A204.1 (cell line): ENCODE measurements at regions not wholly inside any gene's neighbourhood (a gene's known extent, or its start where the extent isn't known, plus 50 kb on each side); places are given as distances from the start of the nearest gene placed in this dataset.

ENCODE experiments used
- FAIRE-seq: peaks from 2 replicates; lab custom pipeline; 2012; peaks lifted over from hg19 to GRCh38; lab: Jason Lieb, UNC

- no peak for FAIRE-seq
Observed at GRCh38 chr9:21565155-21565554, 83.0 kb upstream of the IFNE start.

- no peak for FAIRE-seq
Observed at GRCh38 chr9:21567926-21568325, 85.8 kb upstream of the IFNE start.

GRCh38 chr9:21568484-21568883 is 86.4 kb upstream of the IFNE start:
- FAIRE-seq, result no peak

GRCh38 chr9:21569721-21570120 is 87.6 kb upstream of the IFNE start:
- FAIRE-seq, result no peak

- FAIRE-seq, result no peak
Observed at GRCh38 chr9:21570643-21571275, 88.6 kb upstream of the IFNE start.

GRCh38 chr9:21574261-21574660 is 92.1 kb upstream of the IFNE start:
- no peak for FAIRE-seq

- no peak for FAIRE-seq
Observed at GRCh38 chr9:21576331-21577189, 94.4 kb upstream of the IFNE start.

- FAIRE-seq, result no peak
Observed at GRCh38 chr9:21579247-21579671, 97.1 kb upstream of the IFNE start.

GRCh38 chr9:21579743-21580142 is 97.6 kb upstream of the IFNE start:
- no peak for FAIRE-seq

GRCh38 chr9:21580636-21581378 is 98.7 kb upstream of the IFNE start:
- no peak for FAIRE-seq

- FAIRE-seq, result no peak
Observed at GRCh38 chr9:21583628-21584377, 101.7 kb upstream of the IFNE start.

GRCh38 chr9:21584890-21585289 is 102.8 kb upstream of the IFNE start:
- no peak for FAIRE-seq

- no peak for FAIRE-seq
Observed at GRCh38 chr9:21585756-21586752, 103.9 kb upstream of the IFNE start.

GRCh38 chr9:21589344-21590056 is 107.4 kb upstream of the IFNE start:
- FAIRE-seq, result no peak

- no peak for FAIRE-seq
Observed at GRCh38 chr9:21590058-21590996, 108.2 kb upstream of the IFNE start.

GRCh38 chr9:21591221-21592062 is 109.3 kb upstream of the IFNE start:
- no peak for FAIRE-seq

GRCh38 chr9:21592063-21592338 is 109.9 kb upstream of the IFNE start:
- FAIRE-seq, result no peak

- FAIRE-seq, result no peak
Observed at GRCh38 chr9:21597284-21597683, 115.2 kb upstream of the IFNE start.

- FAIRE-seq, result no peak
Observed at GRCh38 chr9:21598749-21599148, 116.6 kb upstream of the IFNE start.
